ENCODE measurements at regions not wholly inside any gene's neighbourhood (a gene's known extent, or its start where the extent isn't known, plus 50 kb on each side); places are given as distances from the start of the nearest gene placed in this dataset.
"Not testable (repeated sequence)": the region's sequence is repeated elsewhere in the genome, so short reads cannot be mapped to it uniquely, and the experiment has no call there.

- ATAC-seq: no peak
- no peak overlapping the region for H3K27ac ChIP-seq
- no peaks in the 10 kb centered on the region for H3K9me3 ChIP-seq
- H3K36me3 ChIP-seq: no peaks in the 10 kb centered on the region
- H3K27me3 ChIP-seq: no peaks in the 10 kb centered on the region
- no peak for TF ChIP-seq CTCF (IDR thresholded peaks at IDR 0.05)
- 85 to 94% methylated on average over 2 of the region's 2 CpGs for WGBS, 2 donors
- no peak overlapping the region for H3K4me3 ChIP-seq
- intact Hi-C loops (cut with DNase I): no loop called here
- FAIRE-seq: no peak
- H3K4me1 ChIP-seq: no peaks in the 10 kb centered on the region
- DNase-seq: no peak
Observed at GRCh38 chr4:141543706-141544105, 92.7 kb upstream of the IL15 start.

GRCh38 chr4:141548791-141549190, 87.6 kb upstream of the IL15 start:
- no peak for ATAC-seq
- Histone ChIP-seq H3K27me3 (no peaks in the 10 kb centered on the region), H3K27ac (no peak overlapping the region), H3K36me3 (no peaks in the 10 kb centered on the region), H3K4me3 (no peak overlapping the region), H3K9me3 (no peaks in the 10 kb centered on the region), H3K4me1 (no peaks in the 10 kb centered on the region)
- no peak for DNase-seq
- intact Hi-C loops (cut with DNase I): no loop called here
- no peak for FAIRE-seq
- no peak for TF ChIP-seq CTCF (IDR thresholded peaks at IDR 0.05)

GRCh38 chr4:141560056-141560455, 76.3 kb upstream of the IL15 start:
- FAIRE-seq (no peak), DNase-seq (no peak), ATAC-seq (no peak)
- no peak for TF ChIP-seq CTCF (IDR thresholded peaks at IDR 0.05)
- Histone ChIP-seq H3K27ac (no peak overlapping the region), H3K9me3 (no peaks in the 10 kb centered on the region), H3K4me1 (no peaks in the 10 kb centered on the region), H3K27me3 (no peaks in the 10 kb centered on the region), H3K4me3 (no peak overlapping the region), H3K36me3 (no peaks in the 10 kb centered on the region)
- intact Hi-C loops (cut with DNase I): no loop called here
- 59 to 67% methylated on average over 1 of the region's 1 CpG for WGBS, 2 donors

GRCh38 chr4:141562649-141563048, 73.7 kb upstream of the IL15 start:
- 94 to 96% methylated on average over 2 of the region's 2 CpGs for WGBS, 2 donors

GRCh38 chr4:141563723-141564122, 72.7 kb upstream of the IL15 start:
- intact Hi-C loops (cut with DNase I): no loop called here
- ATAC-seq: no peak
- Histone ChIP-seq H3K36me3 (no peaks in the 10 kb centered on the region), H3K27ac (no peak overlapping the region), H3K27me3 (no peaks in the 10 kb centered on the region), H3K4me1 (no peaks in the 10 kb centered on the region), H3K4me3 (no peak overlapping the region), H3K9me3 (no peaks in the 10 kb centered on the region)
- DNase-seq: no peak
- no peak for FAIRE-seq
- no peak for TF ChIP-seq CTCF (IDR thresholded peaks at IDR 0.05)

More at GRCh38 chr4:141562649-141563048, 73.7 kb upstream of the IL15 start:
- H3K4me3 ChIP-seq: no peak overlapping the region
- H3K4me1 ChIP-seq: no peaks in the 10 kb centered on the region
- H3K27me3 ChIP-seq: no peaks in the 10 kb centered on the region
- H3K9me3 ChIP-seq: no peaks in the 10 kb centered on the region
- FAIRE-seq (no peak), ATAC-seq (no peak), DNase-seq (no peak)
- TF ChIP-seq CTCF (IDR thresholded peaks at IDR 0.05): no peak
- H3K27ac ChIP-seq: no peak overlapping the region
- H3K36me3 ChIP-seq: no peaks in the 10 kb centered on the region
- intact Hi-C loops (cut with DNase I): no loop called here

- DNase-seq; intact Hi-C loops (cut with DNase I); H3K27me3 ChIP-seq; ATAC-seq; H3K4me1 ChIP-seq; H3K27ac ChIP-seq; H3K36me3 ChIP-seq; H3K9me3 ChIP-seq; H3K4me3 ChIP-seq; FAIRE-seq: not testable (repeated sequence)
- WGBS, 2 donors: 94 to 97% methylated on average over 15 of the region's 15 CpGs
Observed at GRCh38 chr4:141564961-141565360, 71.4 kb upstream of the IL15 start.
